ENCODE measurements at regions not wholly inside any gene's neighbourhood (a gene's known extent, or its start where the extent isn't known, plus 50 kb on each side); places are given as distances from the start of the nearest gene placed in this dataset.

DNA sequence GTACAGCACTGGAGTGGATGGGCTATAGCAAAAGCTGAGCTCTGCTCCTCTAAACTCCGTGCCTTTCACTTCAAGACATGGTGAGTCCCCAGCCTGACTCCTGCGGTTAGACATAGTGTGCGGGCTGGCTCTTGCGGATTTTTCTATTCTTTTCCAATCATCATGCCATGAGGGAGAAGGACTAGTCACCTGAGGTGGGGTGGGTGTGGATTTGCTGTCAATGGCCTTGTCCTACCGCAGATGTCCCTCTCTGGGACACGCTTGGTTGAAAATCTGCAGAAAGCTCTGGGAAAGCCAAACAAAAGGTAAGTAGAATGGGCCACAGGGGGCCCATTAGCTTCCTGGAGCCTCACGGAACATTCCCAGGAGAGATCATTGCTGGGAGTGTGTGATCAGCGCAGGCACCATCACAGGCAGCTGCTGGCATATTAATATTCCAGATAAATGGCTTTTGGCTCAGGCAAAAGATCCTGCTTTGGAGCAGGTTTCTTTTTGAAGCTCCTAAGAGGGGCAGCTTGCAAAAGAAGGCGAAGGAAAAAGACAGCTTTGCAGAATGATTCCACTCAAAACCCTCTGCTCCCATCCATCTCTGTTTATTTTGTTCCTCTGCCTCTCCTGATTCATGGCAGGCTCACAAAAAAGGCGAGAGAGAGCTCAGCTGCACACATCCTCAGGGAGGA is 509.0 kb upstream of the ZMIZ1 start:
- Histone ChIP-seq H3K9me3 (ENCODE audit: control insufficient read depth, insufficient read depth, low read depth, low read length) (no peaks in the 10 kb centered on the region), H3K27ac (ENCODE audit: insufficient read depth, low read length) (no peak overlapping the region), H3K4me3 (replicated peaks in 1 of 4; ENCODE audit: control extremely low read depth in 1 of 4, insufficient read depth in 1 of 4, low read depth in 3 of 4, low read length in 4 of 4) (no peak overlapping the region), H4K20me1 (ENCODE audit: control insufficient read depth, extremely low read depth, insufficient read depth, low read length) (no peaks in the 10 kb centered on the region), H3K4me1 (ENCODE audit: control insufficient read depth, extremely low read depth, insufficient read depth, low read length) (no peaks in the 10 kb centered on the region), H3K79me2 (ENCODE audit: control insufficient read depth, insufficient read depth, low read length) (no peaks in the 10 kb centered on the region), H3K4me2 (ENCODE audit: extremely low read depth, insufficient read depth, low read length) (no peak overlapping the region), H2AFZ (ENCODE audit: low read length) (no peak overlapping the region), H3K9ac (ENCODE audit: insufficient read depth, low read length) (no peak overlapping the region), H3K36me3 (ENCODE audit: control insufficient read depth, insufficient read depth, low read length) (no peaks in the 10 kb centered on the region), H3K27me3 (ENCODE audit: control insufficient read depth, insufficient read depth, low read length) (peaks cover 12% of the 10 kb centered on the region)
- no peak for DNase-seq (ENCODE audit: low read depth in 2 of 2)
- no peak for TF ChIP-seq EZH2 (IDR thresholded peaks at IDR 0.05; ENCODE audit: low read length, missing control alignments)
- TF ChIP-seq, protein P1, sequence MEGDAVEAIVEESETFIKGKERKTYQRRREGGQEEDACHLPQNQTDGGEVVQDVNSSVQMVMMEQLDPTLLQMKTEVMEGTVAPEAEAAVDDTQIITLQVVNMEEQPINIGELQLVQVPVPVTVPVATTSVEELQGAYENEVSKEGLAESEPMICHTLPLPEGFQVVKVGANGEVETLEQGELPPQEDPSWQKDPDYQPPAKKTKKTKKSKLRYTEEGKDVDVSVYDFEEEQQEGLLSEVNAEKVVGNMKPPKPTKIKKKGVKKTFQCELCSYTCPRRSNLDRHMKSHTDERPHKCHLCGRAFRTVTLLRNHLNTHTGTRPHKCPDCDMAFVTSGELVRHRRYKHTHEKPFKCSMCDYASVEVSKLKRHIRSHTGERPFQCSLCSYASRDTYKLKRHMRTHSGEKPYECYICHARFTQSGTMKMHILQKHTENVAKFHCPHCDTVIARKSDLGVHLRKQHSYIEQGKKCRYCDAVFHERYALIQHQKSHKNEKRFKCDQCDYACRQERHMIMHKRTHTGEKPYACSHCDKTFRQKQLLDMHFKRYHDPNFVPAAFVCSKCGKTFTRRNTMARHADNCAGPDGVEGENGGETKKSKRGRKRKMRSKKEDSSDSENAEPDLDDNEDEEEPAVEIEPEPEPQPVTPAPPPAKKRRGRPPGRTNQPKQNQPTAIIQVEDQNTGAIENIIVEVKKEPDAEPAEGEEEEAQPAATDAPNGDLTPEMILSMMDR (conservative IDR thresholded peaks at IDR 0.05 in 1 of 2, IDR thresholded peaks at IDR 0.05 in 1 of 2; ENCODE audit: low read depth in 1 of 2, low read length in 2 of 2): no peak

DNA sequence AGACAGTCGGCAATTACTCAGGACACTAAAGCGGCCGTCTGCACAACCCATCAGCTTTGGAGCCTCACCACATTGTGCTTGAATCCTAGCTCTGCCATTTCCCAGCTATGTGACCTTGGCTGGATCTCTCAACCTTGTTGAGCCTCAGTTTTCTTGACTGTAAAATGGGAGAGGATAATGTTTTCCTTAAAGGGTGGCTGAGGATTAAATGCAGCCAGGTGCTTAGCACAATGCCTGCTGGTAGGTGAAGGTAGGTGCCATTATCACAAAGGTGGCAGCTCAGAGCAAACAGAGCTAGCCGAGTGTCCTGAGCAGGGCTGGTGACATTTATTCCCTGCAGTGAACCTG is 508.5 kb upstream of the ZMIZ1 start:
- Histone ChIP-seq H3K4me3 (replicated peaks in 1 of 4; ENCODE audit: control extremely low read depth in 1 of 4, insufficient read depth in 1 of 4, low read depth in 3 of 4, low read length in 4 of 4) (no peak overlapping the region), H3K27ac (ENCODE audit: insufficient read depth, low read length) (no peak overlapping the region), H3K79me2 (ENCODE audit: control insufficient read depth, insufficient read depth, low read length) (no peaks in the 10 kb centered on the region), H3K9me3 (ENCODE audit: control insufficient read depth, insufficient read depth, low read depth, low read length) (no peaks in the 10 kb centered on the region), H2AFZ (ENCODE audit: low read length) (no peak overlapping the region), H4K20me1 (ENCODE audit: control insufficient read depth, extremely low read depth, insufficient read depth, low read length) (no peaks in the 10 kb centered on the region), H3K4me2 (ENCODE audit: extremely low read depth, insufficient read depth, low read length) (no peak overlapping the region), H3K9ac (ENCODE audit: insufficient read depth, low read length) (no peak overlapping the region), H3K36me3 (ENCODE audit: control insufficient read depth, insufficient read depth, low read length) (no peaks in the 10 kb centered on the region), H3K4me1 (ENCODE audit: control insufficient read depth, extremely low read depth, insufficient read depth, low read length) (no peaks in the 10 kb centered on the region), H3K27me3 (ENCODE audit: control insufficient read depth, insufficient read depth, low read length) (peaks cover 13% of the 10 kb centered on the region)
- TF ChIP-seq, protein P1 (conservative IDR thresholded peaks at IDR 0.05 in 1 of 2, IDR thresholded peaks at IDR 0.05 in 1 of 2; ENCODE audit: low read depth in 1 of 2, low read length in 2 of 2): no peak
- no peak for TF ChIP-seq EZH2 (IDR thresholded peaks at IDR 0.05; ENCODE audit: low read length, missing control alignments)
- no peak for DNase-seq (ENCODE audit: low read depth in 2 of 2)

DNA sequence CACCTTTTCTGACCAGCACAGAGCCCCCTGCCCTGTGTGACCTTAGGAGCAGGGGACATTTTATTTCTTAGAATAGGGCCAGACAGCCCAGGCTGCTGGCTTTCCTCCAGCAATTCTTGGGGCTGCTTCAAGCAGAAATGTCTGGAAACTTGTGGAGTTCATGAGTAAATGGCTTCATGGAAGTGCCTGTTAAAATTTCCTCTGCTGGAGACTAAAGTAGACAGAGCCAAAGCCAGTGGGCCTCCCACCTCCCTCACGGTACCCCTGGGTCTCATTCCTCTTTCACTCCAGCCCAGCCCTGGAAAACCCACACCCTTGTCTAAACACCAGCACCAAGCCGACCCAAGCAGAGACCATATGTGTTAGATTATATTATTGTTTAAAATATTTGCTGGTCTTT is 505.5 kb upstream of the ZMIZ1 start:
- H3K9me3 ChIP-seq (ENCODE audit: control insufficient read depth, insufficient read depth, low read depth, low read length): no peaks in the 10 kb centered on the region
- H2AFZ ChIP-seq (ENCODE audit: low read length): no peak overlapping the region
- H3K27ac ChIP-seq (ENCODE audit: insufficient read depth, low read length): no peak overlapping the region
- no peak overlapping the region for H3K9ac ChIP-seq (ENCODE audit: insufficient read depth, low read length)
- H3K79me2 ChIP-seq (ENCODE audit: control insufficient read depth, insufficient read depth, low read length): no peaks in the 10 kb centered on the region
- H4K20me1 ChIP-seq (ENCODE audit: control insufficient read depth, extremely low read depth, insufficient read depth, low read length): no peaks in the 10 kb centered on the region
- H3K4me1 ChIP-seq (ENCODE audit: control insufficient read depth, extremely low read depth, insufficient read depth, low read length): no peaks in the 10 kb centered on the region
- H3K4me3 ChIP-seq (replicated peaks in 1 of 4; ENCODE audit: control extremely low read depth in 1 of 4, insufficient read depth in 1 of 4, low read depth in 3 of 4, low read length in 4 of 4): no peak overlapping the region
- no peak for DNase-seq (ENCODE audit: low read depth in 2 of 2)
- peaks cover 19% of the 10 kb centered on the region for H3K27me3 ChIP-seq (ENCODE audit: control insufficient read depth, insufficient read depth, low read length)
- H3K4me2 ChIP-seq (ENCODE audit: extremely low read depth, insufficient read depth, low read length): no peak overlapping the region
- TF ChIP-seq EZH2 (IDR thresholded peaks at IDR 0.05; ENCODE audit: low read length, missing control alignments): no peak
- TF ChIP-seq, protein P1 (conservative IDR thresholded peaks at IDR 0.05 in 1 of 2, IDR thresholded peaks at IDR 0.05 in 1 of 2; ENCODE audit: low read depth in 1 of 2, low read length in 2 of 2): no peak
- H3K36me3 ChIP-seq (ENCODE audit: control insufficient read depth, insufficient read depth, low read length): no peaks in the 10 kb centered on the region
